Mesothelial cell of epicardium (in vitro differentiated cells): ENCODE measurements at regions not wholly inside any gene's neighbourhood (a gene's known extent, or its start where the extent isn't known, plus 50 kb on each side); places are given as distances from the start of the nearest gene placed in this dataset.

ENCODE experiments used
- DNase-seq, 2 experiments: peaks; one replicate each; pipeline ENCODE4 v3.0.0; 2021; ENCODE audit warnings: low spot score in 2 of 2; ENCODE audit not compliant: unreplicated experiment in 2 of 2
- H3K27ac Mint-ChIP-seq: 2 replicates; pipeline ENCODE4 v1.8.0; 2021; ENCODE audit warnings: mixed read lengths
- H3K27me3 Mint-ChIP-seq: 2 replicates; pipeline ENCODE4 v1.8.0; 2021; ENCODE audit warnings: low read depth, mixed read lengths
- H3K36me3 Mint-ChIP-seq: 2 replicates; pipeline ENCODE4 v1.8.0; 2021; ENCODE audit warnings: mixed read lengths
- H3K4me1 Mint-ChIP-seq: 2 replicates; pipeline ENCODE4 v1.8.0; 2021; ENCODE audit warnings: mixed read lengths
- H3K4me3 Mint-ChIP-seq: 2 replicates; pipeline ENCODE4 v1.8.0; 2021; ENCODE audit warnings: mild to moderate bottlenecking, moderate library complexity, mixed read lengths
- H3K9me3 Mint-ChIP-seq: 2 replicates; pipeline ENCODE4 v1.8.0; 2021; ENCODE audit warnings: mixed read lengths
- TF ChIP-seq, protein P1 (sequence below): fragments of 200-600 bp; sonication (generic); IDR thresholded peaks from one replicate; pipeline ENCODE4 v1.5.0; 2021; ENCODE audit warnings: antibody characterized with exemption; ENCODE audit not compliant: unreplicated experiment

DNA sequence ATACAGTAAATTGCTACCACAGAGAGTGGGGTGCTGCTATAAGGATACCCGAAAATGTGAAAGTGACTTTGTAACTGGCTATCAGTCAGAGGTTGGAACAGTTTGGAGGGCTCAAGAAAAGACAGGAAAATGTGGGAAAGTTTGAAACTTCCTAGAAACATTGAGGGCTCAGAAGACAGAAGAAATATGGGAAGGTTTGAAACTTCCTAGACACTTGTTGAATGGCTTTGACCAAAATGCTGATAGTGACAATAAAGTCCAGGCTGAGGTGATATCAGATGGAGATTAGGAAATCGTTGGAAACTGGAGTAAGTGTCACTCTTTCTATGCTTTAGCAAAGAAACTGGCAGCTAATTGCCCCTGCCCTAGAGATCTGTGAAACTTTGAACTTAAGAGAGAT, 1158.6 kb upstream of the CDH6 start:
- no peaks in the 10 kb centered on the region for H3K36me3 Mint-ChIP-seq
- H3K9me3 Mint-ChIP-seq: no peaks in the 10 kb centered on the region
- H3K4me1 Mint-ChIP-seq: no peaks in the 10 kb centered on the region
- H3K4me3 Mint-ChIP-seq: no peak overlapping the region
- DNase-seq: no peak
- H3K27ac Mint-ChIP-seq: no peak overlapping the region
- TF ChIP-seq, protein P1, sequence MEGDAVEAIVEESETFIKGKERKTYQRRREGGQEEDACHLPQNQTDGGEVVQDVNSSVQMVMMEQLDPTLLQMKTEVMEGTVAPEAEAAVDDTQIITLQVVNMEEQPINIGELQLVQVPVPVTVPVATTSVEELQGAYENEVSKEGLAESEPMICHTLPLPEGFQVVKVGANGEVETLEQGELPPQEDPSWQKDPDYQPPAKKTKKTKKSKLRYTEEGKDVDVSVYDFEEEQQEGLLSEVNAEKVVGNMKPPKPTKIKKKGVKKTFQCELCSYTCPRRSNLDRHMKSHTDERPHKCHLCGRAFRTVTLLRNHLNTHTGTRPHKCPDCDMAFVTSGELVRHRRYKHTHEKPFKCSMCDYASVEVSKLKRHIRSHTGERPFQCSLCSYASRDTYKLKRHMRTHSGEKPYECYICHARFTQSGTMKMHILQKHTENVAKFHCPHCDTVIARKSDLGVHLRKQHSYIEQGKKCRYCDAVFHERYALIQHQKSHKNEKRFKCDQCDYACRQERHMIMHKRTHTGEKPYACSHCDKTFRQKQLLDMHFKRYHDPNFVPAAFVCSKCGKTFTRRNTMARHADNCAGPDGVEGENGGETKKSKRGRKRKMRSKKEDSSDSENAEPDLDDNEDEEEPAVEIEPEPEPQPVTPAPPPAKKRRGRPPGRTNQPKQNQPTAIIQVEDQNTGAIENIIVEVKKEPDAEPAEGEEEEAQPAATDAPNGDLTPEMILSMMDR: no peak
- H3K27me3 Mint-ChIP-seq: peaks cover 7% of the 10 kb centered on the region

DNA sequence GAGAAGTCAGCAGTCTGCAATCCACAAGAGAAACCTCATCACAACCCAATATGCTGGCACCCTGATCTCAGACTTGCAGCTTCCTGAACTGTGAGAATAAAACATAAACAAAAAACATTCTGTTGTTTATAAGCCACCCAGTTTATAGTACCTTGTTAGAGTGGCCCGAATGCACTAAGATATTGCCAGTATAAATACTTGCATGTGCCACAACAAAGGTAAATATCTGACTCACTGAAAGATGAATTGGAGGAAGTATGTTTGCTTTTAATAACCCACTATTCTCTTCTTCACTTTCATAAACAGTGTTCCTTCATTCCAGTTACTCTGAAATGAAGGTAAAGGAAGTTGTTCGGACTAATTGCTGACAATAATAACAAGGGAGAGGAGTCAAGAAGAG, 1163.4 kb upstream of the CDH6 start:
- Mint-ChIP-seq H3K9me3 (no peaks in the 10 kb centered on the region), H3K27ac (no peak overlapping the region), H3K4me3 (no peak overlapping the region), H3K4me1 (no peaks in the 10 kb centered on the region), H3K27me3 (no peaks in the 10 kb centered on the region), H3K36me3 (no peaks in the 10 kb centered on the region)
- DNase-seq: no peak
- TF ChIP-seq, protein P1: no peak

DNA sequence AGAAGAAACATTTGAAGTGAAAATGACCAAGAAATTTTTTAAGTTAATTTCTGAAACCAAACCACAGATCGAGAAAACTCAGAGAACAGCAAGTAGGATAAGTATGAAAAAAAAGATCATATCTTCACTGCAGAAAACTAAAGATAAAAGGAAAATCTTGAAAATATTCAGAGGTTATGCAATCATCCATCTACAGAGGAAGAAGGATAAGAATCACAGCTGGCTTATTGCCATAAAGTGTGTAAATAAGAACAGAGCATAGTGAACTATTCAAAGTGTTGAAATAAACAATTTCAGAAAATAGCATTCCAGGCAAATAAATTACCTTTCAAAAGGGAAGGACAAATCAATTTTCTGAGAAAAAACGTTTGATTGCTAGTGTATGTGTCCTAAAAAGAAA, 1191.7 kb upstream of the CDH6 start:
- TF ChIP-seq, protein P1: no peak
- H3K9me3 Mint-ChIP-seq: peaks cover 14% of the 10 kb centered on the region
- H3K36me3 Mint-ChIP-seq: no peaks in the 10 kb centered on the region
- DNase-seq: no peak
- H3K27ac Mint-ChIP-seq: no peak overlapping the region
- H3K27me3 Mint-ChIP-seq: no peaks in the 10 kb centered on the region
- no peaks in the 10 kb centered on the region for H3K4me1 Mint-ChIP-seq
- no peak overlapping the region for H3K4me3 Mint-ChIP-seq

DNA sequence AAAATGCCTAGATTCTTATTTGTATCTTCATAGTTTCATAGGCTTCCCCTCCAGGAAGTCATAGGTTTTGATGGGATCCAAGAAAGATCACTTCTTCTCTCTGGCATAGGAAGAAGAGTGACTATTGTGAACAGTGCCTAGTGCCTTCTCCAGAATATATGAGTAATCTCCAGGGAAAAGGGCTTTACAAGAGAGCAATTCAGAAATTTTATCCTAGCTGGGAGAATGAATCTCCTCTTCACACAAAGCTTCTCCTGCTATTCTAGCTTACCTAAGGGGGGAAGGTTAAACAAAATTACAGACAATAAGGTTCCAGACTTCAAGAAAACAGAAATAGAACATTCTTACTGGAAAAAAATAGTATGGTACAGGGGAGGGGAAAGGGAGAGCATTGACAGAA, 1193.3 kb upstream of the CDH6 start:
- H3K36me3 Mint-ChIP-seq: no peaks in the 10 kb centered on the region
- no peaks in the 10 kb centered on the region for H3K27me3 Mint-ChIP-seq
- no peak overlapping the region for H3K4me3 Mint-ChIP-seq
- TF ChIP-seq, protein P1: no peak
- H3K4me1 Mint-ChIP-seq: no peaks in the 10 kb centered on the region
- H3K27ac Mint-ChIP-seq: no peak overlapping the region
- peaks cover 1% of the 10 kb centered on the region for H3K9me3 Mint-ChIP-seq
- DNase-seq: no peak

DNA sequence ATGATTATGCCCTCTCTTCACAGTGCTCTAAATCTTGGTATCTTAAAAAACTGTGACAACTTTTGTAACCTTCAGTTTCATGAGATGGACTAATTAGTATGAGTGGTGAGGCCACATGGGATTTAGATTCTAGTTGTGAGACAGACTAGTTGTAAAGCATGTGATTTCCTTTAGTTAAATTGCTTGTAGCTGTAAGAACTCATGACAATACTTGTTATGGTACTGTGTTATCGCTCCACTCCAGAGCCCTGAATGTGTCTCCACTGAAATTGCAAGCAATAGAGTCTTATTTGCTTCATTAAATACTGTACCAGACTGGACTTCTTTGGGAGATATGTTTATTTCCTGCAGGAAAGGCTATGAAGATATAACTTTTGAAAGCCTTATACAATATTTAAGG, 1198.3 kb upstream of the CDH6 start:
- Mint-ChIP-seq H3K36me3 (no peaks in the 10 kb centered on the region), H3K27ac (no peak overlapping the region), H3K4me3 (no peak overlapping the region), H3K9me3 (no peaks in the 10 kb centered on the region), H3K4me1 (peaks cover 2% of the 10 kb centered on the region), H3K27me3 (peaks cover 2% of the 10 kb centered on the region)
- TF ChIP-seq, protein P1: no peak
- DNase-seq: no peak

DNA sequence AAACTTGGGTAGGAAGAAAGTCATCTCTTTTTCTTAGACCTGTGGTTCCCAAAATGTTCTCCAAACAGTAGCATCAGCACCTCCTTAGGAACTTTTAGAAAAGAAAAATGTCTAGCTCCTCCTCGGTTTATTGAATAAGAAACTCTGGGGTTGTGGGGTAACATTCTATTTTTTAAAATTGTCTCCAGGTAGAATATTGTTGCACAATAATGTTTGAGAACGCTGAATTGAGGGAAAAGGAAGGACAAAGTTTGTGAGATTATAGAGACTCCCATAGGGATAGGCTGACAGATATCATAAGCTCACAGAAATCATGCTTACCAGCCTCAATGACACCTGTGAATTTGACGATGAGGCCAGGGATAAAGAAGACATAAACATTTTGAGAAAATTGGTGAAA, 1199.0 kb upstream of the CDH6 start:
- DNase-seq: no peak
- TF ChIP-seq, protein P1: no peak
- Mint-ChIP-seq H3K9me3 (no peaks in the 10 kb centered on the region), H3K27me3 (peaks cover 2% of the 10 kb centered on the region), H3K27ac (no peak overlapping the region), H3K4me3 (no peak overlapping the region), H3K4me1 (peaks cover 2% of the 10 kb centered on the region), H3K36me3 (no peaks in the 10 kb centered on the region)
